Cardiac septum (tissue), 1 donor: ENCODE measurements at regions not wholly inside any gene's neighbourhood (a gene's known extent, or its start where the extent isn't known, plus 50 kb on each side); places are given as distances from the start of the nearest gene placed in this dataset.

Experiments
- DNase-seq: peaks from one replicate; pipeline ENCODE4 v3.0.0-alpha.2; 2020; ENCODE audit warnings: low spot score
- intact Hi-C: fragments of 100-400 bp; cut with DNase I; formaldehyde crosslinking; loops from one replicate; pipeline ENCODE4 v1.14.0; 2022
- donor health status: DM: no; HTN: no; CAD: no.

DNA sequence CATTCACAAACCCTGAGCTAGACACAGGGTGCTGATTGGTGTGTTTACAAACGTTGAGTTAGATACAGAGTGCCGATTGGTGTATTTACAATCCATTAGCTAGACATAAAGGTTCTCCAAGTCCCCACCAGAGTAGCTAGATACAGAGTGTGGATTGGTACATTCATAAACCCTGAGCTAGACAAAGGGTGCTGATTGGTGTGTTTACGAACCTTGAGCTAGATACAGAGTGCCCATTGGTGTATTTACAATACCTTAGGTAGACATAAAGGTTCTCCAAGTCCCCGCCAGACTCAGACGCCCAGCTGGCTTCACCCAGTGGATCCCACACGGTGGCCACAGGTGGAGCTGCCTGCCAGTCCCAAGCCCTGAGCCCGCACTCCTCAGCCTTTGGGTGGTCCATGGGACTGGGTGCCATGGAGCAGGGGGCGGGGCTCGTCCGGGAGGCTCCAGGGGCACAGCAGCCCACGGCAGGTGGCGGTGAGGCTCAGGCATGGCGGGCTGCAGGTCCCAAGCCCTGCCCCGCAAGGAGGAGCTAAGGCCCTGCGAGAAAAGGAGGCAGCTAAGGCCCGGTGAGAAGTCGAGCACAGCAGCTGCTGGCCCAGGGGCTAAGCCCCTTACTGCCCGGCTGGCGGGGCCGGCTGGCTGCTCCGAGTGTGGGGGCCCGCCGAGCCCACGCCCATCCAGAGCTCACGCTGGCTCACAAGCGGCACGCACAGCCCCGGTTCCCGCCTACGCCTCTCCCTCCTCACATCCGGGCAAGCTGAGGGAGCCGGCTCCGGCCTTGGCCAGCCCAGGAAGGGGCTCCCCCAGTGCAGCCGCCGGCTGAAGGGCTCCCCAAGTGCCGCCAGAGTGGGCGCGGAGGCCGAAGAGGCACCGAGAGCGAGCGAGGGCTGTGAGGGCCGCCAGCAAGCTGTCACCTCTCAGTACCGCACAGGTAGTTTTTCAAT, 1039.2 kb upstream of the CDH9 start:
- intact Hi-C loops, result no loop called here

DNA sequence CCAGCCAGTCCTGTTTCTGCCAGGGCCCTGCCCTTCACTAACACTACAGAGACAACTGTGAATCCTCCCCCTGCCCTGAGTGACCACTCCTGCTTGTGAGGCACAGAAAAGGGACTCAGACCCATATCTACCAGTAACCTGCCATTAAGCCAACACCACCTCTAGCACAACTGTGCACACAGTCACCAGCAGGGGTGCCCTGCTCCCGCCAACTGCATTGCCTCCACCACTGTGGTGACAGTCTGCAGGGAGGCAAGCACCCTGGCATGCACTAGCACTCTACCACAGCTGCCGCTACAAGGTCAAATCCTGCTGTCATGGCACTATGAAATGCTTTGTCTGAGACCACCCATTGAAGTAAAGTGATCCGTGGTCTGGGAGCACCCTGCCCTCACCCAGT, 1028.5 kb upstream of the CDH9 start:
- intact Hi-C loops, result no loop called here
- DNase-seq, result no peak

More for the DNA sequence above, 1039.2 kb upstream of the CDH9 start:
- no peak for DNase-seq

DNA sequence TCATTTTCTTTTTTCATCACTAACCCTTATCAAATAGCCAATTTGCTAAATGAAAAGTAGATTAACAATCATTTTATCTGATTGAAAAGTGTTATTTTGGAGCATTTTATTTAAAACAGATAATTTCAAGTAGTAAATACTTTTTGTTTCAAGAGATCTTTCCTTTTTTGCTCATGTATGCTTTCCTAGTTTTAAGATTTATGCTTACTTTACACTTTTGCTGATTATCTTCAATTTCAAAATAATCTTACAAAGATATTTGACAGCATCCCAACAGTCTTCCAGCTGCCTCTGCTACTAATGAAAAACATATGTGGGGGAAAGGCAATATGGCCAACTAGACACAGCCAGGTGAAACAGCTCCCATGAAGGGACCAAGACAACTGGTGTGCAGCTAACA, 1027.3 kb upstream of the CDH9 start:
- intact Hi-C loops, result no loop called here

DNA sequence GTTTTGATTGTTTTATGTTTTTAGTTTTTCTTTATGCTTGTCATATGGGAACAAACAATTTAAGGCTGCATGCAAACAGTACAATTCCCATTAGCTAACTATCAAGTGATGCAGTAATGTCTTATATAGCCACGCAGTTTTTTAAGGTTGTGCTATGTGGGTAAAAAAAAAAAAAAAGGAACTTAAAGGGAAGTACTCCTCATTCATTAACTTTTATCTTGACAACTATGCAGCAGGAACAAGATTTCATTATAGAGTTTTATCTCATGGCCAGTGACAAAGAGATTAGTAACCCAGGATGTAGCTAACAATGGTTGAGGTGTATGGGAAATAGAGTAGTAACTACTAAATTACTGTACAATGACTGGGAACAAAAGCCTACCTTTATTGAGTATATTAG, 1008.2 kb upstream of the CDH9 start:
- DNase-seq, result no peak
- intact Hi-C loops, result no loop called here

More for the DNA sequence above, 1027.3 kb upstream of the CDH9 start:
- DNase-seq, result no peak

DNA sequence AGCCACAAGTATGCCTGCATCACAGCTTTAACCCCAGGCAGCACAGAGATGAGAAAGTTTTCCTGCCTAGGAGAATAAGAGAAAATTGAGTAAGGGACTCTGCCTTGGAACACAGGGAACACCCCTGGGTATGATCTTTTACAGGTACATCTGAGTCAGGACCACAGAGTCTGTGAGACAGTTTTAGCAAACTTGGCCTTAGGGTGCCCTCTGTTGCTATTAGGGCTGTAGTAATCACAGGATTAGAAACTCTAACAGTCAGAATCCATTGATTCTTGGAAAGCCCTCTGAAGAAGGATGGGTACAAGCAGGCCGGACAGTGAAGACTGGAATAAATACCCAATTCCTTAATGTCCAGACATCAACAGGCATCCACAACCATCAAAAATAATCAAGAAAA, 989.5 kb upstream of the CDH9 start:
- no peak for DNase-seq
- intact Hi-C loops, result no loop called here

DNA sequence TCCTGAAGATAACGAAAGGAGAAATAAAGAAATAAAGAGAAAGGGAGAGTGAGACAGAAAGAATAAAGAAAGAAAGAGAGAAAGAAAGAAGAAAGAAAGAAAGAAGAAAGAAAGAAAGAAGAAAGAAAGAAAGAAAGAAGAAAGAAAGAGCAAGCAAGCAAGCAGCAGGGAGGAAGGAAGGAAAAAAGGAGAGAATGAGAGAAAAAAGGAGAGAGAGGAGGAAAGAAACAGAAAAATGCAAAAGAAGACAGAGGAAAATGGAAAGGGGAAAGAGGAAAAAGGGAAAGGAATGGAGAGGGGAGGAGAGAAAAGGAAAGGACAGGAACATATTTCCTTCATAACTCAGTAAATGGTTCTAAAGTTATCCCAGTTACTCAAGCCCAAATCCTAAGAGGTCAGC, 978.8 kb upstream of the CDH9 start:
- intact Hi-C loops, result no loop called here
- DNase-seq, result no peak

DNA sequence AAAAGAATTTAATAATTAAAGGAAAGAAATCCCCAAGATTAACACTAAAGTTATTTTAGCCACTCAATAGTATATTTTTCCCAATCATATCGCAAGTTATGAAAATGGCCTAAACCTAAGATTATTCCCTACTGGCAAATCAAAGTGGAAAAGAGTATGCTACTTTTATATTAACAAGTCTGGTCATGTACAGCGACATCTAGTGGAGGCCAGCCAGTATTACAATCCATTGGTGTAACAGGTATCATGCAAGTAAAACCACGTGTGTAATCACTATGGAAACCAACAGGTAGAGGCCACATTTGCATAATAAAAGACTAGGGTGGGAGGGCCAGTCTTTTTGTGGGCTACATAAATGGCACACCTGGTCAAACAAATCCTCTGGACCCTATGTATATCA, 976.4 kb upstream of the CDH9 start:
- intact Hi-C loops, result no loop called here
- no peak for DNase-seq

DNA sequence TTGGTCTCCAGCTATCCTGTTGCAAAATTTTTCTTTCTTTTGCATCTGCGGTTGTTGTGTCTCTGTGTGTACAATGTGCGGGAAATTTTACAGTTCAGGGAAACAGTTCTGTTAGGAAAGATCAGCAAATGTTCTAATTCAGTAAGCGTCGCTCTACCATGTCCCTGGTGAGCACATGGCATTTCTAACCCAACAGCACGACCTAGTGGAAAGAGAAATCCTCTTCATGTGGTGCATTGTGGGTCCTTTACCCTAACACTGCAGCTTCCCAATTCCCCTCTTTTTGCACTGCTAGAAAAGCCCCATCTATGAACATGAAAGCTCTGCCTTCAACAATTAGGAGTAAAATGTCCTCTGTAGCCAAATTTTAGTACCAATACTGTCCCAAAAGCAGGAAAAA, 974.2 kb upstream of the CDH9 start:
- intact Hi-C loops, result no loop called here

DNA sequence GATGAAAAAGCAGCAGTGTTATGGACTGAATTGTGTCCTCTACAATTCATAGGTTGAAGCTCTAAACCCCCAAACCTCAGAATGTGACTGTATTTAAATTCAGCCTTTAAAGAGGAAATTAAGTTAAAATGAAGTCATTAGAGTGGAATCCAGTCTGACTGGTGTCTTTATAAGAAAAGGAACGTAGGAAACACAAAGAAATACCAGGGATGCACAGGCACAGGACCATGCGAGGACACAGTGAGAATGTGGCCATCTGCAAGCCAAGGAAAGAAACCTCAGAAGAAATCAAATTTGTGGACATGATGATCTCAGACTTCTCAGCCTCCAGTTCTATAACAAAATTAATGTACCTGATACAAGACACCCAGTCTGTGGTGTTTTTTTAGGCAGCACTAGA, 971.2 kb upstream of the CDH9 start:
- no peak for DNase-seq
- intact Hi-C loops, result no loop called here

More for the DNA sequence above, 974.2 kb upstream of the CDH9 start:
- no peak for DNase-seq

DNA sequence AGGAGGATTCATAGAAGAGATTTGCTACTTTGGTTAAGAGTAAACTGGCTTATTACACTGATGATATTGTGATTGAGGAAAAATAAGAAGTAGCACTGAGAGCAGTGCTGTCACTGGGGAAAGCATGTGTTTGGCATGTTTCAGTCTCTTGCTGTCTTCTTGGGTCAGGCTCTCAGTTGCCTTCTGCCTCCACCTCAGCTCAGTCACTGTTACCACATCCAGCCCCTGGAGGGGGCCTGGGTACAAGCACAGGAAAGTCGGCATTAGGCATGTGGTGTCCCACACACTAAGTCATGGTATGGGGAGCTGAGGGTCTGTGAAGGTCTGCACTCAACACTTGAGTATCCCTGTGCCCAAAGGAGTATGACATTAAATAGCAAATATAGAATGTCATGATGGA, 958.3 kb upstream of the CDH9 start:
- DNase-seq, result no peak
- intact Hi-C loops, result no loop called here

DNA sequence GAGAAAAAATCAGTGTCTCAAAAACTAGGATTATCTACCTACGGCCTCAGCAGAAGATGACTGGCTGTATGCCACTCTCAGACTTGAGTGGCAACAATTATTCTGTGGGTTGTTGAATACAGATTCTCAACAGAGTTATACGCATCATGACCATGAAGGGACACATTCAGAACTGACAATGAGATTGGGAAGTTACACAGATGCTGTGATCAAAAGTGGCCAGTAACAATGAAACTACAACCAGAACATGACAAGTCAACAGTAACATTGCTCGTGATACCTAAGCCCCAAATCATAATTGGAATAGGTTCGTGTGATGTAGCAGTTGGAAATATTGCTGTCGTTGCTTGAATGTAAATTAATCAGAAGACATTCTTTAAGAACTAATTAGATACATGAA, 957.5 kb upstream of the CDH9 start:
- no peak for DNase-seq
- intact Hi-C loops, result no loop called here

DNA sequence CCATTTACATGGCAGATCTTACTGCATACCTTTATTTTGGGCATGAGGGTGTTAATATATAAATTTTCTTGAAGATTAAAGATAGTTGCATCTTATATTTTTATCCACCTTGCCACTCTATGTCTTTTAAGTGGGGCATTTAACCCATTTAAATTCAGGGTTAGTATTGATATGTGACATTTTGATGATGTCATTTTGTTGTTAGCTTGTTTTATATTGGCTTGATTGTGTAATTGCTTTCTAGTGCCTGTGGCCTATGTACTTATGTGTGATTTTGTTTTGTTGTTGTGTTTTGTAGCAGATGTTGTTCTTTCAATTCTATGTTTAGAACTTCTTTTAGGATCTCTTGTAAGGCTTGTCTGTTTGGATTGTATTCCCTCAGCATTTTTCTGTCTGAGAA, 939.9 kb upstream of the CDH9 start:
- intact Hi-C loops, result no loop called here
- DNase-seq, result no peak

DNA sequence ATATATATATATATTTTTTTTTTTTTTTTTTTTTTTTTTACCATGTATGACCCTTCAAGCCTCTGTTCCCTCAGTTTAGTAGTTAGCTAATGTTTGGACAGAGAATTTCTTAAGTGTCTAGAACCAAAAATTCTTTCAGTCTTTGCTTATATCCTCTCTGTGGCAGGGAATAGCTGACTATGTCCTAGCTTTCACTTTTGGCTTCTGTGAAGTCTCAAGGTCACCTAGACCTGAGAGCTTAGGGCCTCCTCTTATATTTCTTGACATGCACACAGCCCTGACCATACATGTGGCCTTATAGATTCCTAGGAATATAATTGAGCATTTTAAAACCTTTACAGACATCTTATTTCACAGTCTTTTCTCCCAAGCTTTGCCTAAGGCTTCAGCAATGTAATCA, 930.8 kb upstream of the CDH9 start:
- intact Hi-C loops, result no loop called here
- DNase-seq, result no peak

DNA sequence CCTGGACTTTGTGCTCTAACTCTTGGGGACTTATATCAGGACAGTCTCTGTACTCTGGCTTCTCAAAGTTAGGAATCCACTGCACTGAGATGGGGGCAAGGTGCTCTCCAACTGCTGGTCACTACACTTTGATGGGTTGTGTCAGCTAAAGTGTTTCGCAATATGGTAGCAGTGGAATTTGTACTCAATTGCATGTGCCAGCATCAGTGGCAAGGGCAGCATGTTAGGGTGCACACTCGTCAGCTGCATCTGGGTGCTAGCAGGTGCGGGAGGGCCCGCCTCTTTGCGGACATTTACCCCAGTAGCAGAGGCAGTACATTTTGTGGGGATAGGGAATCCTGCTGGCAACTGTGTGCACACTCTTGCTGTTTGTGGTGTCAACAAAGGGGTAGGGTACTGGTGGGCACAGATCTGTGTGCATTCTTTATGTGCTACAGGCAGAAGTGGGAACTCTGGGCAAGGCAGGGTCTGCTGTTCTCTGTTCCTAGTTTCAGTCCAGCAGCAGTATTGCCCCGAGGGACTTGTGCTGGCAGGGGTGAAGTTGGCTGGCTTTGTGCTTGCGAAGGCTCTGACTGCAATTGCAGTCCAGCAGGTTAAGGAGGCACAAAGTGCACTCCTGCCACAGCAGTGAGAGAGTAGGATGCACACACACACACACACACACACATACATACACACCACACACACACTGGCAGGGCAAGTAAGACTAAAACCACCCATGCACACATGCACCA, 924.8 kb upstream of the CDH9 start:
- intact Hi-C loops, result no loop called here
- no peak for DNase-seq

DNA sequence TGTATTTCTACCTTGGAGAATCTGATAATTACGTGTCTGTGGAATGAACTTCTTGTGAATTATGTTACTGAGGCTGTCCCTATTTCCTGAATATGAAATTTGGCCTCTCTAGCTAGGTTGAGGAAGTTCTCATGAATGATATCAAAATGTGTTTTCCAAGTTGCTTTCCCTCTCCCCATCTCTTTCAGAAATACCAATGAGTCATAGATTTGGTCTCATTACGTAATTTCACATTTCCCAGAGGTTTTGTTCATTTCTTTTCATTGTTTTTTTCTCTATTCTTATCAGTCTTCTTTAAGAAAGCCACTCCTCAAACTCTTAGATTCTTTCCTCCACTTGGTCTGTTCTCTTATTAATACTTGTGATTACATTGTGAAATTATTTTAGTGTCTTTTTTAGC, 923.8 kb upstream of the CDH9 start:
- intact Hi-C loops, result no loop called here
- DNase-seq, result no peak

DNA sequence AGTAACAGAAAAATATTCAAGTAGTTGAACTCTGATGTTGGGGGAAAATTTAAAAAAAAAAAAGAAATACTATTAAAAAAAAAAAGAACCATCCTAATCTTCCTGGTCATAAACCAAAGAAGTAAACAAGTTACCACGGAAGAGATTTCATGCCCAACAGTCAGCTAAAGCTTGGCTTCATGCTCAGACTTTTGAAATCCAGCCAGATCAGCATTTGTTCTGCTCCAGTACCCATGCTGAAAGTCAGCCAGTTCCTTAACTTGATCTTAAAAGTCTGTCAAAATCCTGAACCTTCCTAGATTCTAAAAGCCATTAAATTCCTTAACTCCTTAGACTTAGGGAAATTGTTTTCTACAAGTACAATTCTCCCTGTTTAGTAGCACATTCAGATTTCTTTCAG, 908.7 kb upstream of the CDH9 start:
- intact Hi-C loops, result no loop called here
- no peak for DNase-seq

DNA sequence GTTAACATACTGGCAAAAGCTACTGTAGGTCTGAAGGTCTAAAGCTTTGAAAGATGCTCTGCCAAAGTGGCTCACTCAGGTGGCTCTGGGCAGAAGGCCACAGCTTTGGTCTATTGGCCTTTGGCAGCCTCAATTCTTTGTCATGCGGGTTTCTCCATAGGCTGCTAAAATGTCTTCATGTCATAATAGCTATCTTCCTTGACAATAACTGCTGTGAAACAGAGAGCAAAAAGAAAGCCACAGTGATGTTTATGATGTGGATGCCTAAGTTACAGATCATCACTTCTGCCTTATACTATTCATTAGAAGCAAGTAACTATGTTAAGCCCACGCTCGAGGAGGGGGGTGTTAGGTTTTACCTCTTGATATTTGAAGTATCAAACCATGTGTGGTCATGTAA, 906.1 kb upstream of the CDH9 start:
- DNase-seq, result no peak
- intact Hi-C loops, result no loop called here

DNA sequence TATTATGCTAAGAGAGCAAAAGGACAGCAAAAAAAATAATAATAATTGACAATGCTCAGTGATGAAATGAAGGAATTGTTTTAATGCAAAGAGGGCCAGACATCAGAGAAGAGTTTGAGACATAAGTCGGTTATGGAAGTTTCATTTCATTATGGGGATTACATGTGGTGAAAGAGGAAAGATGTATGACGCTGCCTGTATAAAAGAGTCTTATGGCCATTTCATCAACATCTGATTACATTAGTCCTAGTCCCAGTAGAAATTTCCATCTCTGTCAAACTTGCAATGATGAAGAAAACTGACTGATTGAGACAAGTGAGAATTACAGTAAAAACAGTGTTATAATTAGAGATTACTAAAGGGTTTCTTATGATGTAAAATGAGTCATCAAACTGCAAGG, 900.6 kb upstream of the CDH9 start:
- DNase-seq, result no peak
- intact Hi-C loops, result no loop called here

DNA sequence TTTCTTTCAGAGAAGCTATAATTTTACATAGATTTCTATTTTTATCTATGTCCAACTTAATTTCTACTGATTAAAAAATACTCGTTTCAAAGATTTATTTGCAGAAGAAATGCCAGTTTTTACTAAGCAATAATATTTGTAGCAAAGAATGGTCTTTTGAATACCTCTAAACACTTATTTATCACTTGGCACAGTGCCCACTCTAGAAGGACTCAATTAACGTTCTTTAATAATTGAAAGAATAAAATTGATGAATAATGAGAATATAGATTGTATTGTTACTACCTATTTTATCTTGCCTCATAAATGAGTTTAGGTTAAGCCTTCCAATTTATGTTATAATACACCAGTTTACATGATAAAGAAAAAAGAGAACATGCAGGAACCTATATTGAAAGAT, 889.7 kb upstream of the CDH9 start:
- no peak for DNase-seq
- intact Hi-C loops, result no loop called here

DNA sequence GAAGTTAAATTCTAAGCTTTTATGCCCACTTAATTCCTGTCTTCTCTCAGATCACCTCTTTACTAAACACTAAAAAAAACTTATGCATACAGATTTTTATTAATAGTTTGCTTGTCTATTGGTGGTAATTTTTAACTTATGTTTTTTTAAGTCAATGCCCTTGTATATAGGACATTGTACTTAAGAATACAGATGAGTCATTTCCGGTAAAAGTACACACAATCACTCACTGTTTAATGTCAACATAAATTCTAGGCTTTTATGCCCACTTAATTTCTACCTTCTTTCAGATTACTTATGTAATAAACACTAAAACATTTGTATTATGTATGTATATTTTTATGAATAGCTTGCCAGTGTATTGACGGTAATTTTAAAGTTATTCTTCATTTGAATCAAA, 872.8 kb upstream of the CDH9 start:
- intact Hi-C loops, result no loop called here
- DNase-seq, result no peak

DNA sequence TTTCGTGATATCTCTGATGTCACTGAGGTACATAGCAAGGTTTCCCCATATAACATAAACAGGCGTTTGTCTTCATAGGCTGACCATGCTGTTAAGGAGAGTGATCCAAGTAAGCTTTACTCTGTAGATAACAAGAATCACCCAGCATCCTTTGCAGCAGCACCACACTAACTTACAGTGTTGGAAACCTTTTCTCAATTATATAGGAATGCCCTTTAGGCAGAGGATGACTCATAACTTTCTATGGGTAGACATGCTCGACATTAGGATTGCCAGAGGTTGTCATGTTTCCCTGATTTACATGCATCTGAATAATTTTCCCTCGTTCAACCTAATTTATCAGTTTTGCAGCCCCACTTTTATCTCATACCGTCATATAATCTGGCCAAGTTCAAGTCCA, 870.0 kb upstream of the CDH9 start:
- DNase-seq, result no peak
- intact Hi-C loops, result no loop called here
